ENCODE measurements at regions not wholly inside any gene's neighbourhood (a gene's known extent, or its start where the extent isn't known, plus 50 kb on each side); places are given as distances from the start of the nearest gene placed in this dataset.

DNA sequence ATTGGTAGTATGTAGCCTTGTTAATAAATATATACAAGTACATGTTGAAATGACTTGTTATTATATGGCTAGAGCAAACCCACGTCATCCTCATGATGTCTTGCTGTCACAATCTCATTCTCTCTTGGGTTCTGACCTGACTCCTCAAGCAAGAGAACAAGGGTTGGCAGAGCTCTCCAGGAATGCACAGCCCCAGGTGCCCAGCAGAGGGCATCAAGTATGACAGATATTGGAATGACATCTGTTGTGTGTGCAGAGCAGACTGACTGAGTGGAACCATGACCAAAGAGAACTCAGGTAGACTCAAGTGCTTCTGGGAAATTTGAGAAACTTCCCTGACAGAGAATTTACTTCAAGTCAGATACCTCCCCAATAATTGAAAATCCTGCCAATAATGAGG, 90.6 kb downstream of the PAX1 start:
- Histone ChIP-seq H3K4me2 (ENCODE audit: insufficient read depth, low read length) (no peak overlapping the region), H3K9me1 (ENCODE audit: control insufficient read depth, insufficient read depth, low read length) (no peaks in the 10 kb centered on the region), H3K9ac (ENCODE audit: insufficient read depth in 1 of 2, low read depth in 2 of 2, low read length in 2 of 2) (no peak overlapping the region), H3K36me3 (ENCODE audit: control insufficient read depth, insufficient read depth, low read length) (no peaks in the 10 kb centered on the region), H3K27ac (ENCODE audit: extremely low read depth, low read depth, low read length) (no peak overlapping the region), H3K4me1 (replicated peaks in 1 of 2; ENCODE audit: control insufficient read depth in 2 of 2, insufficient read depth in 2 of 2, low read length in 2 of 2) (no peaks in the 10 kb centered on the region), H3K4me3 (no peak overlapping the region), H3K9me3 (replicated peaks; ENCODE audit: control insufficient read depth, insufficient read depth, low read depth, low read length) (no peaks in the 10 kb centered on the region), H4K20me1 (replicated peaks; ENCODE audit: control insufficient read depth, insufficient read depth, low read length) (no peaks in the 10 kb centered on the region), H2AFZ (ENCODE audit: low read depth, low read length) (no peak overlapping the region), H3K27me3 (ENCODE audit: control insufficient read depth in 2 of 2, insufficient read depth in 2 of 2, low read length in 2 of 2) (no peaks in the 10 kb centered on the region), H3K79me2 (ENCODE audit: control insufficient read depth, insufficient read depth, low read length) (no peaks in the 10 kb centered on the region)
- in situ Hi-C loops (cut with MboI) = no loop called here
- intact Hi-C loops (cut with micrococcal nuclease) = no loop called here
- FAIRE-seq (no peak), DNase-seq (ENCODE audit: extremely low read depth in 1 of 4, low spot score in 3 of 4) (peak in 1 of 4 experiments; percentile 6), ATAC-seq (no peak)
- TF ChIP-seq, protein P1, sequence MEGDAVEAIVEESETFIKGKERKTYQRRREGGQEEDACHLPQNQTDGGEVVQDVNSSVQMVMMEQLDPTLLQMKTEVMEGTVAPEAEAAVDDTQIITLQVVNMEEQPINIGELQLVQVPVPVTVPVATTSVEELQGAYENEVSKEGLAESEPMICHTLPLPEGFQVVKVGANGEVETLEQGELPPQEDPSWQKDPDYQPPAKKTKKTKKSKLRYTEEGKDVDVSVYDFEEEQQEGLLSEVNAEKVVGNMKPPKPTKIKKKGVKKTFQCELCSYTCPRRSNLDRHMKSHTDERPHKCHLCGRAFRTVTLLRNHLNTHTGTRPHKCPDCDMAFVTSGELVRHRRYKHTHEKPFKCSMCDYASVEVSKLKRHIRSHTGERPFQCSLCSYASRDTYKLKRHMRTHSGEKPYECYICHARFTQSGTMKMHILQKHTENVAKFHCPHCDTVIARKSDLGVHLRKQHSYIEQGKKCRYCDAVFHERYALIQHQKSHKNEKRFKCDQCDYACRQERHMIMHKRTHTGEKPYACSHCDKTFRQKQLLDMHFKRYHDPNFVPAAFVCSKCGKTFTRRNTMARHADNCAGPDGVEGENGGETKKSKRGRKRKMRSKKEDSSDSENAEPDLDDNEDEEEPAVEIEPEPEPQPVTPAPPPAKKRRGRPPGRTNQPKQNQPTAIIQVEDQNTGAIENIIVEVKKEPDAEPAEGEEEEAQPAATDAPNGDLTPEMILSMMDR (IDR thresholded peaks at IDR 0.05 in 2 of 3, conservative IDR thresholded peaks at IDR 0.05 in 1 of 3; ENCODE audit: insufficient read depth in 2 of 3, low read depth in 1 of 3, low read length in 3 of 3) = 0 out of 6 replicates have a peak, but pooled peaks of 1 of the 3 experiments have one; percentile 12
- TF ChIP-seq, protein P2, sequence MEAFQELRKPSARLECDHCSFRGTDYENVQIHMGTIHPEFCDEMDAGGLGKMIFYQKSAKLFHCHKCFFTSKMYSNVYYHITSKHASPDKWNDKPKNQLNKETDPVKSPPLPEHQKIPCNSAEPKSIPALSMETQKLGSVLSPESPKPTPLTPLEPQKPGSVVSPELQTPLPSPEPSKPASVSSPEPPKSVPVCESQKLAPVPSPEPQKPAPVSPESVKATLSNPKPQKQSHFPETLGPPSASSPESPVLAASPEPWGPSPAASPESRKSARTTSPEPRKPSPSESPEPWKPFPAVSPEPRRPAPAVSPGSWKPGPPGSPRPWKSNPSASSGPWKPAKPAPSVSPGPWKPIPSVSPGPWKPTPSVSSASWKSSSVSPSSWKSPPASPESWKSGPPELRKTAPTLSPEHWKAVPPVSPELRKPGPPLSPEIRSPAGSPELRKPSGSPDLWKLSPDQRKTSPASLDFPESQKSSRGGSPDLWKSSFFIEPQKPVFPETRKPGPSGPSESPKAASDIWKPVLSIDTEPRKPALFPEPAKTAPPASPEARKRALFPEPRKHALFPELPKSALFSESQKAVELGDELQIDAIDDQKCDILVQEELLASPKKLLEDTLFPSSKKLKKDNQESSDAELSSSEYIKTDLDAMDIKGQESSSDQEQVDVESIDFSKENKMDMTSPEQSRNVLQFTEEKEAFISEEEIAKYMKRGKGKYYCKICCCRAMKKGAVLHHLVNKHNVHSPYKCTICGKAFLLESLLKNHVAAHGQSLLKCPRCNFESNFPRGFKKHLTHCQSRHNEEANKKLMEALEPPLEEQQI (IDR thresholded peaks at IDR 0.05) = no peak
- whole genome bisulfite sequencing (ENCODE audit: insufficient coverage, low coverage, missing lambda C conversion rate) = 0% methylated on average over 1 of the region's 1 CpG
- no TSS peak for BruUV-seq (replicated peaks)
- POLR2A ChIA-PET = no interaction called here
- CTCF ChIA-PET (ENCODE audit: low intra/inter-chr PET ratio) = no interaction called here

Data from K562 (cell line).